ENCODE measurements at regions not wholly inside any gene's neighbourhood (a gene's known extent, or its start where the extent isn't known, plus 50 kb on each side); places are given as distances from the start of the nearest gene placed in this dataset.
A peak's percentile ranks its signal among the peaks of the same experiment; 100 is the strongest.
"Not testable (repeated sequence)": the region's sequence is repeated elsewhere in the genome, so short reads cannot be mapped to it uniquely, and the experiment has no call there.

GRCh38 chr17:56690441-56691291, 97.2 kb downstream of the NOG start:
- DNase-seq, result no peak

- DNase-seq, result no peak
Observed at GRCh38 chr17:56694825-56695224, 101.3 kb downstream of the NOG start.

GRCh38 chr17:56697190-56697589, 103.7 kb downstream of the NOG start:
- no peak for DNase-seq

- no peak for DNase-seq
Observed at GRCh38 chr17:56699186-56699894, 105.8 kb downstream of the NOG start.

GRCh38 chr17:56700919-56701420, 107.5 kb downstream of the NOG start:
- no peak for DNase-seq

GRCh38 chr17:56707312-56708219, 114.1 kb downstream of the NOG start:
- DNase-seq, result no peak

GRCh38 chr17:56708220-56708558, 114.7 kb downstream of the NOG start:
- DNase-seq, result no peak

- no peak for DNase-seq
Observed at GRCh38 chr17:56708670-56709410, 115.3 kb downstream of the NOG start.

GRCh38 chr17:56710986-56711385, 117.5 kb downstream of the NOG start:
- no peak for DNase-seq

GRCh38 chr17:56715613-56716357, 117.9 kb downstream of the C17orf67 start:
- peak; percentile 46 to 86 (median 63) for DNase-seq

- no peak for DNase-seq
Observed at GRCh38 chr17:56717471-56717870, 116.2 kb downstream of the C17orf67 start.

- DNase-seq, result no peak
Observed at GRCh38 chr17:56718515-56718914, 115.2 kb downstream of the C17orf67 start.

GRCh38 chr17:56723421-56723820, 110.3 kb downstream of the C17orf67 start:
- no peak for DNase-seq

GRCh38 chr17:56724664-56725063, 109.1 kb downstream of the C17orf67 start:
- DNase-seq, result no peak

- DNase-seq, result no peak
Observed at GRCh38 chr17:56725144-56725543, 108.6 kb downstream of the C17orf67 start.

GRCh38 chr17:56727876-56728617, 105.7 kb downstream of the C17orf67 start:
- DNase-seq, result no peak

GRCh38 chr17:56731096-56731495, 102.6 kb downstream of the C17orf67 start:
- DNase-seq, result not testable (repeated sequence)

- DNase-seq, result no peak
Observed at GRCh38 chr17:56733833-56734232, 99.9 kb downstream of the C17orf67 start.

GRCh38 chr17:56735842-56736241, 97.9 kb downstream of the C17orf67 start:
- no peak for DNase-seq

GRCh38 chr17:56737421-56738161, 96.1 kb downstream of the C17orf67 start:
- no peak for DNase-seq
